HG03565 (cell line): ENCODE measurements at regions not wholly inside any gene's neighbourhood (a gene's known extent, or its start where the extent isn't known, plus 50 kb on each side); places are given as distances from the start of the nearest gene placed in this dataset.

Experiments
- ATAC-seq: cut with Tn5 transposase; IDR thresholded peaks from one replicate; pipeline ENCODE4 v1.9.1; 2021; ENCODE audit warnings: mild to moderate bottlenecking, moderate library complexity; ENCODE audit not compliant: unreplicated experiment

DNA sequence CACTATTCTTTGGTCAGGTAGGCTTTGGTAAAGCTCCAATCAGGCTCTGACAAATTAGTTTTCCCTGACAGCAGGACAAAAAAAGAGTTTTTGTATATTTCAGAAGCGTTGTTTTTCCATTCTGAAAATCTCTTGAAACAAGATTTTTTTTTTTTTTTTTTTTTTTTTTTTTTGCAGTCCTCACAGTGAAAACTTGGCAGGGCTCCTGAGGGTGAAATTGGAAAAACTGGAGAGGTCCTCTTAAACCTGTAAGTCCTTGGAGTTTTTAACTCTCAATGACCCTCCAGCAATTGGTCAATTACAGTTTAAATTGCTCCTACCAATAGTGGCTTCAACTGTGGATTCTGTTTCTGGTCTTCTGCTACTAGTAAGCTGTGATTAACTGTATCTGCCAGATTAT, 244.5 kb upstream of the PKDCC start:
- ATAC-seq, result no peak

DNA sequence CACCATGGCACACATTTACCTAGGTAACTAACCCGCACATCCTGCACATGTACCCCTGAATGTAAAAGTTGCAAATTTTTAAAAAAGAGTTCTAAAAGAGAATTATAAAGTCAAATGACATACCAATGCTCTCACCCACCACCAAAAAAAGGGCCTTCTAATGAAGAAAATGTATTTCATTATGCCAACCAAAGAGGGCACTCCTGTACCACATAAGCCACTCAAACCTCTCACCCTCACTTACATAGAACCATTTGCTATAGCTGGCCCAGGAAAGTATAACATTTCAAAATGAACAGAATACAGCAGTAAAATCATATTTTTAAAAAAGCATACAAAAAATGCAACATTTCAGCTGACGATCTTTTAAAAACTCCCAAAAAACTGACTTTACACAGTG, 241.5 kb upstream of the PKDCC start:
- no peak for ATAC-seq

DNA sequence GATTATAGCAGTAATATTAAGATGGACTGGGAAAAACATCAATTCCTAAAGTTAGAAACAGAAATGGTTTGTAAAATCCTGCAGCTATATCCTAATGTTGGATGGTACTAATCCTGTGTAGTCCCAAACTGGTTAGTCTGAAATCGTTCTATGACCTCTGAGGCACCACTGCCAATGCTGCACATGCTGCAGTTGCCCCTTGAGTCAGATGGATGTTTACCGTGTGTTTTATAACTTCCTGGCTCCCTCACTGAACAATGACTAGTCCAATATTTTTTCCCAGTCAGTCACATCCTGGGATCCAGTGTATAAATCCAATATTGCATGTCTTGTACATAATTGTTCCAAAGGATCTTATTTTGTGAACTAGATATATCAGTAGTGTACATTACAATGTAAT, 226.7 kb upstream of the PKDCC start:
- ATAC-seq, result no peak

DNA sequence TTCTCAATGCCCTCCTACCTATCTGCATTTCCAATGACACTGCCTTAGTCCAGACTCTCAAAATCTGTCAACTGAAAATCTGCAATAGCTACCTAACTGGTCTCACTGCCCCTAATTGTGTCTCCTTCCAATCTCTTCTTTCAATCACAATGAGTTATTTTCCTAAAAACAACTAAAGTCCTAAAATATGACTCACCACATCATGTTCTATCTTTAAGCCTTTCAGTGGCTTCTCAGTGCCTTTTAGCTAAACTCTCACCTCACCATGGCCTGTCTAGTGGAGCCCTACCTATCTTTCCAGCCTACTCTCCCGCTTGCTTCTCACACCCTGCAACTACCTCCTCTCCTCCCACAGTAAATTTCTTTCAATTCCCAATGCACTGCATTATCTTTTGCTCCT, 220.9 kb upstream of the PKDCC start:
- ATAC-seq, result no peak

DNA sequence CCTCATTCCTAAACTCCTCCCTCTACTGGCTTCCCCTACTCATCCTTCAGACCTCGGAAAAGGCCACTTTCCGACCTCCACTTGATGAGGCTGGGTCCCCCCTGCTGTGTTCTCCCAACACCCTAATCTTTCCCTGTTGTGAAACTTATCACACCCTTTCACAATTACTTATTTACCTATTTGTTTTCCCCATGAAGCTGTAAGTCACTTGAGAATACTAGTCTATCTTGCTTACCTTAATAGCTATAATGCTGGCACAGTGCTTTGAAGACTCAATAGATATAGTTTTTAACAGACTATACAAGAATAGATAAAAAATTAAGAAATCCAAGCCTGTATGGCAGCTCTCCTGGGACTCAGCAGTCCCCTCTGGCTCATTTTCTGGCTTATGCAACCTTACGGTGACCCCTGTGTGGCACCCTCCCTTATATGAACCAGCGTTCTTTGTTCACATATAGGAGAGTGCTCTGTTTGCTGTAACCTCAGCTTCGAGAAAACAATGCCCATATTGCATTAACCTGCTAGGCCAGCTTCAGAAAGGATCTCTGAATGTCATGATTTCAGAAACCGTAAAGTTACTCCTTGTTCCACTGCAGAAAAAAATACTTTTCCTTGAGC, 220.4 kb upstream of the PKDCC start:
- no peak for ATAC-seq

DNA sequence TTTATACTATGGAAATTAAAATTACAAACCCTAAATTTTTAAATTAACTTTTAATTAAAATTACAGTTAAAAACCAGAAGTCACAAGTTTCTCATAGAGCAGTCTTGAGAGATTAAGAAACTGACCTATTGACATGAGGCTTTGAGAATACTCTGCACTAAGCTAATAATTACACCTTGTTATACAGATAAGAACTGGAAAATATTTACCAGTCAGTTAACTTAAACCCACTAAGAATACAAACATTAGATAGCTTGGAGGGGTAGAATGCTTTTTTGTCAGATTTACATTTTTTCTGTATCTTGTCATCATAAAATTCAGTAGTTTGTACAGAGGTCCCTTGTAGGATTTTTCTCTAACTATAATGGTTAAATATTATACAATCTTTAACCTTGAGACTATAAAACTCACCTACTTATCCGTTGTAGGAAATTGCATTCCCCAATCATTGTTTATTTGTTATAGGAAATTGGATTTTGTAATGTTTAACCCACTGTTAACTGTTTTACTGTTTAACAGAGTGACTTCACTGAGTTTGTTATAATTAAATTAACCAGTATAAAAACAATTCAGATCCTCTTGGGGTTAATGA, 219.7 kb upstream of the PKDCC start:
- ATAC-seq, result no peak

DNA sequence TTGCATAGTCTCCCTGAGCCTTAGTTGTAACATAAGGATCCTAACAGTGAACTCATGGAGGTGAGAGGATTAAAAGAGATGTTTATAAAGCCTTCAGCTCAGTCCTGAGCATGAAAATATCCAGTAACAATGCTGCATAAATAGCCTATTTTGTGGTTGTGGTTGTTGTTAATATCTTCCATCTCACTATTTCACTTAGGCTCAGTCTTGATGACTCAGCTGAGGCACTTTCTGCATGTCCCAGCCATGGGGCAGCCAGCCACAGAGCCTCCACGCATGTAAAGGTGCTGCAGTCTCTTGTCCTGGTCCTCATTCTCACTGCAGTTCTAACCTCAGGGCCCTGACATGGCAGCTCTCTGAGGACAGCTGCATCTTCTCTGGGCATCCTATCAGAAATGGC, 218.8 kb upstream of the PKDCC start:
- ATAC-seq, result no peak

DNA sequence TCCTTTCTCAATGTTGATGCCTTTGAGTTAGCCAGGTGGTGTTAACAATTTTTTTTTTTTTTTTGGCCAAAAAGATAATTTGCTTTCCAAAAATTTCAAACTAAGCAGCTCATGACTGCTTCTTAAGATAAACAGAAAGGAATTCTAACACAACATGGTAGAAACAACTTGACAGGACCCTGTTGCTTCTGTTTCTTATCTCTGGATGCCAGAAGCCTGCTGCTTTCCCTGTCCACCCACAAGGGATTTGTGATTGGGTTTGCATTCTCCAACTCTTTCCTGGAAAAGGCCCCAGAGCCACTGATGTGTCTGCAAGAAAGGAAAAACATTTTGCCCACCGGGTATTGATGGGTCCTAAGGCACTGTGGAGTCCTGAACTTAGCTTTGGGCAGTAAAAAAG, 217.2 kb upstream of the PKDCC start:
- ATAC-seq, result no peak

DNA sequence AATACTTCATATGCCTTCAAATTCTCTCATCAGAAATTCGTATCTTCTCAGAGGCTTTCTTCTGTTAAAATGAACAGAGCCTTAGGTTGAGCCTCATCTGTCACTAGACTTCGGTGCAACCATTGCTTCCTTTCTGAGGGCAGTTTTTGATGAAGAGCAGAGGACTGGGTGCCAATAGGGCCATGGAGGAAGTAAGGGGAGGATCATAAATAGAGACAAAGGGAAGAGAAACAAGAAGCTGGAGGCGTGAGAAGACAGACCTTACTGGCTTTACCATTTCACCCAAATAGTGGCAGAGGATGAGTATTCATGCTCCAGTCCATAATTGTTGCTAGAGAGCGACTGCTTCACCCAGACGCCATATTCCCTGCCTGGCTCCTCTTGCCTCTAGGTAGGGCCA, 215.6 kb upstream of the PKDCC start:
- no peak for ATAC-seq

DNA sequence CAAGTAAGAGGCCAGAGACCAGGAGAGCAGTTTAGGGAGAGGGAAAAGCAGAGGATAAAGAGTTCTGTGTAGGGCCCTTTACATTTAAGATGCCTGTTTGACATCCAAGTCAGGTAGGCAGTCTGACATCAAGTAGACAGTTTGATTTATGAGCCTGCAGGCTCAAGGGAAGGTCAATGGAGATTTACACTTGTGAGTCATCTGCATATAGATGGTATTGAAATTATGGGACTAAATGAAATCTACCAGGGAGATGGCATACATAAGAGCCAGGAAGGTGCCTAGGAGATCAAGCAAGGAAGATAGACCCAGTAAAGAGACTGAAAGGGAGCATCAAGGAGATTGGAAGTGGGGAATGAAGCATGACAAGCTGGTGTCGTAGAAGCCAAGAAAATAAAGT, 212.4 kb upstream of the PKDCC start:
- no peak for ATAC-seq

DNA sequence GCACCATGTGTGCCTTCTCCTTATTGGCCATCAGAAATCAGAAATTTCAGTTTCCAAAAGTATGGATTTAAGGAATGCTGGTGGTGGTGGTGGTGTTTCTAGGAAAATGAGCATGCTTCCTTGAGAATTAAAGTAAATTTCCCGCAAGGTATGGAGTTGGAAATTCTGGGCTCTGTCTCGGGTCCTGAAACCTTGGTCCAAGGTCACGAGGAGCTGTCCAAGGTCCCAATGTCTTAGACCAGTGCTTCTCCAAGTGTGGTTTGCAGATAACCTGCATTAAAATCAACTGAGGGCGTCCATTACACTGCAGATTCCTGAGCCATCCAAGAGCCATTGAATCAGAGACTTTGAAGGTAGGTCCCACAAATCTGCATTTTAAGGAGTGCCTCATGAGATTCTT, 210.9 kb upstream of the PKDCC start:
- ATAC-seq, result no peak

DNA sequence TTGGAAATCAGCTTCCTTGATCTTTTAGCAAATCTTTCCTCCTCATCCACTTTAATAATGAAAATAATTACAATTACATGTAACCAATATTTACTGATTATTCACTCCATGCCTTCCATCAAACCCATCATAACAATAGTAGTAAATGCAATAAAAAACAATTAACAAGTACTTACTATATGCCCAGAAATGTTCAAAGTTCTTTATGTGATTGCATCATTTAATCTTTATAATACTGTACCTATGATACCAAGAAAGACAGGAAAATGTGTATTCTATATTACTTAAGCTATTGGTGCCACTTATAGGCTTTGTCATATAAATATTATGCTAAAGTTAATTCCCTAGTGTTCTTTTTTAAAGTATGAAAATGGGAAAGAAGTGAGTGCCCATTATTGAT, 210.2 kb upstream of the PKDCC start:
- ATAC-seq, result no peak

DNA sequence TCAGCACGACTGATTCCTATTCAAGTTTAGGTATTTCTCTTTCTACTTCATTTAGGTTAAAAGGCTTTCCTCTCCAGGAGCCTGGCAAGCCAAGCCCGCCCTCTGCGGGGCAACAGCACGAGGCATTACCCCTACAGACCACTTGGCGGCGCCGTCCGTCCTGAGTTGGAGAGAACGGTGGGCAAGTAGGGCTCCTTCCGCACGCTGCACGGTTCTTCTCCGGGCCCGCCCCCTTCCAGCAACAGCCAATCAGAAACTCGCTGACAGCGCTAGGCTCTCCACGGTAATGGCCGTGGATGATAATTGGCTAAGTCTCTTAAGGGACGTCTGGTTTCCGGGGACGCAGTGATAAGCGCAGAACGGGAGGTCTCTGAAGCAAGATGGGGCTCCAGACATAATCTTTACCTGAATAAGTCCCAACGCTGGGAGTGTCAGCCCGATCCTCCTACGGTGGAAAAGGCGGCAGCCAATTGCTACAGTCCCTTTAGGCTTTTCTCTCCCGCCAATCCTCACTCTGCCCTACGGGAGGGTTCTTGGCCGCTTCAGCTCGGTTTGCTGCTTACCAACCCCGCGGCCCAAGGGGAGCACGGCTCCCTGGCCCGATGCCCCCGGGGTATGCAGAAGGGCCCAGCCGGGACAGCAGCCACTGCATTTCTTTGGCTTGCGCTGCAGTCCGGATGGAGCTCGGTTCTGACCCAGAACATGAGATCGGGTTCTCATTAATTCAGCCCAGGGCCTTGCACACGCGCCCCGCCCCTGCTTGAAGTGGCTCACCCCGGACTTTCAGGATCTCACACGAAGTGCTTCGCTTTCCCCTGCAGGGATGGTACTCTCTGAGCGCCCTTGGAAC, 206.9 kb upstream of the PKDCC start:
- peak; percentile 100 for ATAC-seq

DNA sequence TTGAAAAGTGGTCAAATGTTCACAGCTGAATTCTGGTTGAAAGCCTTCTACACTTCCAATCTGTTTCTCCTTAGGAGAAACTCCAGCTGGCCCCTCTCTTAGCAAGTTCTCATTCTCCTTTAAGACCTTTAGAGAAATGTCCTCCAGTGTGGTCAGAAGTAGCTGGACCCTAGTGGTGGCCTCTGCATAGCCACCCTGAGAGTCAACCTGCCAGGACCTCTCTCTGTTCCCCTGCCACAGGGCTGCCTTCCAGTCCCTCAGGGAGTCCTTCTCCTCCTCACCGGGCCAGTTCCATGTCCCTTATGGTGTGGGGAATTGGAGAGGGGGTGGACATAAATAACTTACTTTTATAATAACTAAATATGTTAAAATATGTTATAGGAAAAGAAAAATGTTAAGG, 200.9 kb upstream of the PKDCC start:
- no peak for ATAC-seq

DNA sequence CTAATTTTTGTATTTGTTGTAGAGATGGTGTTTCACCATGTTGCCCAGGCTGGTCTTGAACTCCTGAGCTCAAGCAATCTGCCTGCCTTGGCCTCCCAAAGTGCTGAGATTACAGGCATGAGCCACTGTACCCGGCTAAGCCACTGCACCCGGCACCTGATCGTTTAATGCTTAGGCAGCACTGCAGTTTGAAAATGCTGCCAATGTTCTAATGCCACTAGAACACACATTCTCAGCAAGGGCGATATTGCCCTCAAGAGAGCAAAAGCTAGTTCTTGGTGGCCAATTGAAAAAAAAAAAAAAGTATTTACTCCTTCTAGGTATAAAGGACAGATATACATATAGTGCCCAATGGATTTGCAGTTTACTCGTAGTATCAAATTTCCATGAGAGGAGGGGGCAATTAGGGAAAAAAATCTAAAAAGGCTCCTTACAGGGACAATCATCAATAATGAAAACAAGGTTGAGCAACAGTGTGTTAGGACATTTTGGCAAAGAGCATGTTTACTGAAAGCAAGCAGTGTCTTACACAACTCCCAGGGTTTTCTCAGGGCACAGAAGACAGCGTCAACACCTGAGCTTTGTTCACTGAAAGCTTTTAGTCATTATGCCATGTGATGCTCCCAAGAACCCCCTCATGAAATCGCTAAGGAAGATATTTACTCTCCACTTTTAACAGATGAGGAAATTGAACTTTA, 199.9 kb upstream of the PKDCC start:
- ATAC-seq, result no peak

DNA sequence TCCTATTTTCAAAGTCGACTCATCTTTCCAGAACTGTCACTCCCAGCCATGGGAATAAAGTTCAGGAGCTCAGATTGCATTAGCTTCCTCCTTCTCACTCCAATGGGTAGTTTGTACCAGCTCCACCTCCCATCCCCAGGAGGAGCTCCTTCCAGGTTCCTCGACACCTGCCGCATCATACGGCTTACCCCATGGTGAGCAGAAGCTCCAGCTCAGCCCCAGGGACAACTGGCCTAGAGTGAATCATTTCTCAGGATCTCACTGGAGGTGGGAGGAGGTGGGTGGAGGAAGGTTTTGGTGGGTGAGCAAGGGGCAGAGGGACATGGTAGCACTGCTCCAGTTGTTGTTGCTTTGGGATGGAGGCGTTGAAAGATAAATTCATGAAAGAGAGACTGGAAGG, 196.3 kb upstream of the PKDCC start:
- no peak for ATAC-seq

DNA sequence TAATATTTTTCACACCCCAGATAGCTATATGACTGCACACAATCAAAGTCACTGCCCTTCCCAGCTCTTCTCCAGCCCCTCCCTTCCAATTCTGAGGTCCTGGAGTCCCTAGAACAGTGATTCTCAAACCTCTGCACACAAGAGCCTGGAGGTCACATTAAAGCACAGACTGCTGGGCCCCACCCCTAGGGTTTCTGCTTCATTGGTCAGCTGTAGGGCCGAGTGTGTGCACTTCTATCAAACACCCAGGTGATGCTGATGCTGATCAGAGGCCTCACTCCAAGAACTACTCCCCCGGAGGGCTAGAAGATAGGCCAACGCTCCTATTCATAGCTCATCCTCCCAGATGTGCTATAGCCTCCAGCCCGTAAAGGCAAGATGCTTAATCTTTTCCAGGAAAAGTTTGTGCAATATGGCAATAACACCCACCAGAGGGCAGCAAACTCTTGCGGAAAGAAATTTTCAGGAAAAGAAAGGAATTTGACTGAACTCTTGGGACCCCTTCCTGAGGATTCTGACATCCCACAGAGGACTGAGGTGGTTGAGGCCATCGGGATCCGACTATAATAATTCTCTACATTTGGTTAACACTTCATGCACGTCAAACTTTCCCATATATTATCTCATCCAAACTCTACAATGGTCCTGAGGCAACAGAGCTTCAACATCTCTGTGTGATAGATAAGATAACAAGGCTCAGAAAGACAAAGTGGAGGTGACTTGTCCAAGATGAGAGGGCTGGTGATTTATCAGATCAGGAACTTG, 194.2 kb upstream of the PKDCC start:
- ATAC-seq, result no peak

DNA sequence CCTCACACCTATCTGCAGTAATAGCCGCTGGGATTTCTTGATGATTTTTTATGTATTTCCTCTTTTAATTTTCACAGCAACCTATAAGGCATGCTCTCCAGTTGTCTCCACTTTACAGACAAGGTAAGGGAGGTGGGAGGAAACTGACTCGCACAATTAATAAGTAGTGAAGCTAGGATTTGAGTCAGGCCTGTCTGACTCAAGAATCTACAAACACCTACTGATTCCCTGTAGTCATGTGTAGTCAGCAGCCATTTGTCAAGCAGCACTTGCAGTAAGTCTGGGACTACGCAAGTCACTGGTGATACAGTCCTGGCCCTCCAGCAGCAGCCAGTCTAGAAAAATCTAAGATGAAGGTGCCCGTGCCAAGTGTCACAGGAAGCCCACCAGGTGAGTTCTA, 193.6 kb upstream of the PKDCC start:
- no peak for ATAC-seq

DNA sequence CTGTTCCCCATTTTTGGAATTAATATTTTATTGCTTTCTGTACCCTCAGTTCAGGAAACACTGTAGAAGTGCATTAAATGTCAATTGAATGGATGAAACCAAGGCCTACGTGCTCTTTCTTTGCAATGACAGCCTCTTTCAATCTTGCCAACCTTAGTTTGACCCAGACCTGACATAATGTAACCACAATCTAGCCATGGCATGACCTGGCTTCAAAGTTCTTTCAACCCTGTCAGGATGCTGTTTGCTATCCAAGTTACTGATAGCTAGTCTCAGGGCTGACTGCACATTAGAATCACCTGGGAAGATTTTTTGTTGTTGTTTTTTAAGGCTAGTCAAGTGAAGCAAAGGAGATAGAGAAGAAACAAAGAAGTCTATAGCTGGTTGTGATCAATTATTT, 190.9 kb upstream of the PKDCC start:
- no peak for ATAC-seq

DNA sequence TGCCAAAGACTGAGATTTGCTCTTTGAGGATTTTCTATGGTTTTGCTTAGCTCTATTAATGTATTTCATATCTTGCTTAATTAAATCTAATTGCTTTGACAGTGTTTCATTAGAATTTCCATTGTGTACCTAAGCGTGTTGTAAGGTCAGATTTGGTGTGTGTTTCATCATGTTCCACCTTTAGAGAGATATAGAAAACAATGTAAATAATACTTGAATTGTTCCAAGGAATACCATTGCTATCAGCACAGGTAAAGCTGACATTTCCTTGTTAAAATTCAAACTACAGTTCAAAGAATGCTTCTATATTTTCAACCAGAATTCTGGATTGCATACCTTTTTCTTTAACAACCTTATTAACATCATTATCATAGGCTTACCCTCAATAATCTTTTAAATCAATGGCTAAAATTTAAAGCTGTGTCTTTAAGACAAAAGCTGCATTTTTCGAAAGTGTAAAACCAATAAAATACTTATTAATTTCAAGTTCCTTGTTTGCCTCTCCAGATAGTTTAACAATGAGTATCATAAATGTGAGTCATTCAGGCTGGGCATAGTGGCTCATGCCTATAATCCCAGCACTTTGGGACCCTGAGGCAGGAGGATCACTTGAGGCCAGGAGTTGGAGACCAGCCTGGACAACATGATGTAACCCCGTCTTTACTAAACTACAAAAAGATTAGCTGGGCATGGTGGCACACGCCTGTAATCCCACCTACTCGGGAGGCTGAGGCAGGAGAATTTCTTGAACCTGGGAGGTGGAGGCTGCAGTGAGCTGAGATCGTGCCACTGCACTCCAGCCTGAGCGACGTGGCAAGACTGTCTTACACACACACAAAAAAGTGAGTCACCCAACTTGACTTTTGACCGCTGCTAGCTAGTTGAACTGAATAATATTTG, 188.0 kb upstream of the PKDCC start:
- no peak for ATAC-seq
